Lung (tissue), 11 donors: ENCODE measurements at regions not wholly inside any gene's neighbourhood (a gene's known extent, or its start where the extent isn't known, plus 50 kb on each side); places are given as distances from the start of the nearest gene placed in this dataset.

Source experiments
- ATAC-seq: fragments of 200-7000 bp; cut with Tn5 transposase; one replicate; pipeline ENCODE4 v1.9.1; 2020; ENCODE audit warnings: moderate number of reproducible peaks; ENCODE audit not compliant: insufficient read depth, low FRiP score
- DNase-seq, 3 donors: peaks; one replicate each; pipeline ENCODE4 v3.0.0-alpha.2; 2013 to 2017
- H3K27ac ChIP-seq, 2 donors: one replicate each; pipeline ENCODE4 v1.5.1; 2013; ENCODE audit warnings: mild to moderate bottlenecking in 2 of 2, moderate library complexity in 2 of 2, control low read depth in 1 of 2, inconsistent platforms in 1 of 2, low read depth in 1 of 2, low read length in 1 of 2
- H3K27me3 ChIP-seq, 3 donors: one replicate each; pipeline ENCODE4 v1.5.1; 2013; ENCODE audit warnings: low read length in 2 of 3; ENCODE audit not compliant: control insufficient read depth in 3 of 3, insufficient read depth in 3 of 3
- H3K36me3 ChIP-seq, 4 donors: one replicate each; pipeline ENCODE4 v1.5.1; 2013; ENCODE audit warnings: low read length in 4 of 4, mild to moderate bottlenecking in 1 of 4, moderate library complexity in 1 of 4; ENCODE audit not compliant: control insufficient read depth in 4 of 4, insufficient read depth in 4 of 4
- H3K4me1 ChIP-seq, 5 donors: one replicate each; pipeline ENCODE4 v1.5.1; 2013; ENCODE audit warnings: low read length in 5 of 5, mild to moderate bottlenecking in 2 of 5, moderate library complexity in 1 of 5; ENCODE audit not compliant: control insufficient read depth in 5 of 5, insufficient read depth in 5 of 5
- H3K4me3 ChIP-seq: one replicate; pipeline ENCODE4 v1.5.1; 2013; ENCODE audit warnings: mild to moderate bottlenecking, control low read depth, moderate library complexity
- H3K9ac ChIP-seq, 2 donors: one replicate each; pipeline ENCODE4 v1.5.1; 2013; ENCODE audit warnings: low read length in 2 of 2, control low read depth in 1 of 2; ENCODE audit not compliant: insufficient read depth in 1 of 2
- H3K9me3 ChIP-seq, 4 donors: one replicate each; pipeline ENCODE4 v1.5.1; 2013; ENCODE audit warnings: low read length in 3 of 4, mild to moderate bottlenecking in 1 of 4, moderate library complexity in 1 of 4; ENCODE audit not compliant: control insufficient read depth in 4 of 4, insufficient read depth in 3 of 4
- WGBS, 2 donors: extraction: QIAGEN DNeasy Blood & Tissue Kit; methylation state at CpG; one replicate each; pipeline ENCODE4 v1.1.7; 2013; 5-methylcytosine and 5-hydroxymethylcytosine counted together
- TF ChIP-seq, protein P1 (sequence below): IDR thresholded peaks from 2 replicates; pipeline ENCODE4 v1.5.1; 2012; ENCODE audit warnings: mild to moderate bottlenecking; ENCODE audit errors: control extremely low read depth, extremely low read depth
- donor health status: control.
- donor health status: control.
- donor health status: Bipolar disorder and iron deficiency.
- donor health status: healthy.
- donor health status: DM: yes; HTN: yes; CAD: no.

DNA sequence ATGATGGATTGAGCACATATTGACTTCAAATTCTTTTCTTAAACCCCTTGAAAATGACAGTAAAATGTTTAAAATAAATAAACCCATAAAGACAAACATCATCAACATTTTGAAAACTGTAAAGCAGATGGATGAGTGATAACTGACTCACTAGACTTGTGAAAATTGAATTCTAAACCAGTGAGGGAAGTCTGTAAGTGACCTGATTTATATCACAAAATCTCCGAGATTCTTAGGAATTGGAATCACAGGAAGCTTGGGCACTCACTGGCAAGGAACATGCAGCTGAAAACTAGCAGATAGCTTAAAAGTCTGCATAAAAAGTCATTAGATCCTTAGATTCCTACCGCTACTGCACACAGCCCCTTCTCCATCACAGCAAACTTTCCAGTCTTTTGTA is 51.3 kb upstream of the TSC22D1 start:
- Histone ChIP-seq H3K4me3 (no peak overlapping the region), H3K4me1 (no peaks in the 10 kb centered on the region), H3K9me3 (no peaks in the 10 kb centered on the region), H3K27ac (no peak overlapping the region), H3K36me3 (no peaks in the 10 kb centered on the region), H3K9ac (no peak overlapping the region), H3K27me3 (no peaks in the 10 kb centered on the region)
- WGBS, 2 donors, result 84 to 92% methylated on average over 2 of the region's 2 CpGs
- no peak for DNase-seq
- no peak for ATAC-seq
- TF ChIP-seq, protein P1, sequence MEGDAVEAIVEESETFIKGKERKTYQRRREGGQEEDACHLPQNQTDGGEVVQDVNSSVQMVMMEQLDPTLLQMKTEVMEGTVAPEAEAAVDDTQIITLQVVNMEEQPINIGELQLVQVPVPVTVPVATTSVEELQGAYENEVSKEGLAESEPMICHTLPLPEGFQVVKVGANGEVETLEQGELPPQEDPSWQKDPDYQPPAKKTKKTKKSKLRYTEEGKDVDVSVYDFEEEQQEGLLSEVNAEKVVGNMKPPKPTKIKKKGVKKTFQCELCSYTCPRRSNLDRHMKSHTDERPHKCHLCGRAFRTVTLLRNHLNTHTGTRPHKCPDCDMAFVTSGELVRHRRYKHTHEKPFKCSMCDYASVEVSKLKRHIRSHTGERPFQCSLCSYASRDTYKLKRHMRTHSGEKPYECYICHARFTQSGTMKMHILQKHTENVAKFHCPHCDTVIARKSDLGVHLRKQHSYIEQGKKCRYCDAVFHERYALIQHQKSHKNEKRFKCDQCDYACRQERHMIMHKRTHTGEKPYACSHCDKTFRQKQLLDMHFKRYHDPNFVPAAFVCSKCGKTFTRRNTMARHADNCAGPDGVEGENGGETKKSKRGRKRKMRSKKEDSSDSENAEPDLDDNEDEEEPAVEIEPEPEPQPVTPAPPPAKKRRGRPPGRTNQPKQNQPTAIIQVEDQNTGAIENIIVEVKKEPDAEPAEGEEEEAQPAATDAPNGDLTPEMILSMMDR, result no peak

- Histone ChIP-seq H3K4me1 (no peaks in the 10 kb centered on the region), H3K27me3 (no peaks in the 10 kb centered on the region), H3K4me3 (no peak overlapping the region), H3K9me3 (no peaks in the 10 kb centered on the region), H3K27ac (no peak overlapping the region), H3K36me3 (no peaks in the 10 kb centered on the region), H3K9ac (no peak overlapping the region)
- no peak for DNase-seq
- TF ChIP-seq, protein P1, result no peak
- 95 to 96% methylated on average over 2 of the region's 2 CpGs for WGBS, 2 donors
- no peak for ATAC-seq
Measured at GRCh38 chr13:44626176-44626575, 50.0 kb upstream of the TSC22D1 start.
